ENCODE measurements at regions not wholly inside any gene's neighbourhood (a gene's known extent, or its start where the extent isn't known, plus 50 kb on each side); places are given as distances from the start of the nearest gene placed in this dataset.

GRCh38 chr22:49564666-49565515 lies 262.8 kb downstream of the BRD1 start:
- in situ Hi-C loops (cut with HindIII; ENCODE audit: low pct_unique_long_range_greater_than_20kb, low sequenced_read_pairs): no loop called here
- DNase-seq (ENCODE audit: low read depth, low spot score): no peak

GRCh38 chr22:49564054-49564453 lies 263.6 kb downstream of the BRD1 start:
- in situ Hi-C loops (cut with HindIII; ENCODE audit: low pct_unique_long_range_greater_than_20kb, low sequenced_read_pairs): no loop called here
- no peak for DNase-seq (ENCODE audit: low read depth, low spot score)

GRCh38 chr22:49562685-49563249 lies 264.9 kb downstream of the BRD1 start:
- DNase-seq (ENCODE audit: low read depth, low spot score): no peak
- in situ Hi-C loops (cut with HindIII; ENCODE audit: low pct_unique_long_range_greater_than_20kb, low sequenced_read_pairs): no loop called here

- in situ Hi-C loops (cut with HindIII; ENCODE audit: low pct_unique_long_range_greater_than_20kb, low sequenced_read_pairs): no loop called here
- no peak for DNase-seq (ENCODE audit: low read depth, low spot score)
Measured at GRCh38 chr22:49561976-49562375, 265.7 kb downstream of the BRD1 start.

GRCh38 chr22:49561338-49561737 lies 266.3 kb downstream of the BRD1 start:
- DNase-seq (ENCODE audit: low read depth, low spot score): no peak
- in situ Hi-C loops (cut with HindIII; ENCODE audit: low pct_unique_long_range_greater_than_20kb, low sequenced_read_pairs): no loop called here

GRCh38 chr22:49555526-49555925 lies 272.1 kb downstream of the BRD1 start:
- DNase-seq (ENCODE audit: low read depth, low spot score): no peak
- in situ Hi-C loops (cut with HindIII; ENCODE audit: low pct_unique_long_range_greater_than_20kb, low sequenced_read_pairs): no loop called here

GRCh38 chr22:49554741-49555140 lies 272.9 kb downstream of the BRD1 start:
- in situ Hi-C loops (cut with HindIII; ENCODE audit: low pct_unique_long_range_greater_than_20kb, low sequenced_read_pairs): no loop called here
- no peak for DNase-seq (ENCODE audit: low read depth, low spot score)

- no peak for DNase-seq (ENCODE audit: low read depth, low spot score)
- in situ Hi-C loops (cut with HindIII; ENCODE audit: low pct_unique_long_range_greater_than_20kb, low sequenced_read_pairs): no loop called here
Measured at GRCh38 chr22:49554296-49554625, 273.4 kb downstream of the BRD1 start.

- in situ Hi-C loops (cut with HindIII; ENCODE audit: low pct_unique_long_range_greater_than_20kb, low sequenced_read_pairs): no loop called here
- DNase-seq (ENCODE audit: low read depth, low spot score): no peak
Measured at GRCh38 chr22:49553518-49554295, 274.0 kb downstream of the BRD1 start.

DNA sequence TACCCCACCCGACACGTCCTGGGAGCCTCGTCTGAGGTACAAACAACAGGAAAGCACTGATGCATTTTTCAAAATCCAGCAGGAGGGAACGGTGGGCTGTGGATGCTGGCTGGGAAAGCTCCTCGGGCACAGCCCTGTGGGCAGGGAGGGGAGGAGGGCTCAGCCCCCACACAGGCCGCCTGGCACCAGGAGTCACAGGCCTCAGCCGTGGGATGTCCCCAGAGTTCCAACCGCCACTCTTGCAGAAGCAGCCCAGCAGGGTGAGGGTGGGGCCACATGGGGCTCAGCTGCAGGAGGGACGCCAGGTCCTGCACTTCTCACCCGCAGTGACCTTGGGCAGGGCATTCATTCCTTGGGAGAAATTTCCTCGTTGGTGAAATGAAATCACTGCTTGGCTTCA lies 274.6 kb downstream of the BRD1 start:
- no peak for DNase-seq (ENCODE audit: low read depth, low spot score)
- in situ Hi-C loops (cut with HindIII; ENCODE audit: low pct_unique_long_range_greater_than_20kb, low sequenced_read_pairs): no loop called here

DNA sequence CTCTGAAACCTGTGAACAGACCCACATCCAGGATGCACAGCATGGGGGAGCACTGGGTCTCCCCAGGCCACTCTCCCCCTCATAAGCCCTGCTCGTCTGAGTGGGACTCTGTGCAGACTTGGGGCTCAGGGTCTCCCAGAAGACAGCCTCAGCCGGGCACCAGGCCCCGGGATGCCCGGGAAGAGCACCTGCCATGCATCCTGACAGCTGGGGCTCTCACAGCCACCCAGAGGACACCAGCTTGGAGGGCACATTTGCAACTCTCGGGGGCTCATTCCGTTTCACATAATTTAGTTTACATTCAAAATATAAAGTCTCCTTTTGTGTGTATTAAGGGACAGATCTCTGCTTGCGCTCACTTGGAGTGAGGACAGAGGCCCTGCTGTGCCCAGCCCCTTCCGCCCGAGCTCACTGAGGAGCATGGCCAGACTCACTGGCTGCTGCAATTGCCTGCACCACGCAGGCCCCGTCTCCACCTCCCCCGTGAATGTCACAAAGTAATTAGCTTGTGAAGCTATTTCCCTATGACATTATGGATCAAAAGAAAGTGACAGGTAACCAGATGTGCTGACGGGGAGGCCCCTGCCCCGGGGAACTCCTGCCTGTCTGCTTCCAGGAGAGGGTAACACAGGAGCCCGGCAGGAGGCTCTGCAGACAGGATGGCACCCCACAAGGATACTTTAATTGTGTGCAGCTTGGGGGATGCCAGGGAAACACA lies 275.6 kb downstream of the BRD1 start:
- in situ Hi-C loops (cut with HindIII; ENCODE audit: low pct_unique_long_range_greater_than_20kb, low sequenced_read_pairs): no loop called here
- DNase-seq (ENCODE audit: low read depth, low spot score): no peak

GRCh38 chr22:49551446-49551845 lies 276.2 kb downstream of the BRD1 start:
- in situ Hi-C loops (cut with HindIII; ENCODE audit: low pct_unique_long_range_greater_than_20kb, low sequenced_read_pairs): no loop called here

DNA sequence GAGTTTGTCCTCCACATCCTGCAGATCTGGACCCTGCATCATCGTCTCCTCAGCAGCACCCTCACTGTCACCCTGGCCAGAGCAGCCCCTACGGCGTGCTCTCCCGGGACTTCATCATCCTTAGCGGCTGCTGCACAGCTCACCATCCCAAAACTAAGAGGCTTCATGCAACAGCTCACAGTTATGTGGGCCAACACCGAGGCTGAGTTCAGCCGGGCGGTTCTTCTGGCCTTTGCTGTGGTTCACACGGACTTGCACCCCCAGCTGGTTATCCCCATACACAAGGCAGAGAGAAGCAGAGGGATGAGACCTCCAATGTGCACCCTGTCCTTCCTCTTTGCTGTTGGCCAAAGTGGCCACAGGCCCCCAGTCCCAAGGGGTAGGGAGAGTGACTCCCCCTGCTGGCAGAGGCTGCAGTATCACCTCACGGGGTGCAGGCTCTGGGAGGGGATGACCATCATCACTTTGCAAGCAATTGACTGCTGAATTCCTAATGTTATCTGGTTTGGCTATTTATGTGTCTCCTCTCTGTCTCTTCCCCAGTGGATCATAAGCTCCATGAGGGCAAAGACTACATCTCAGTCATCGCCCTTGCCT lies 276.8 kb downstream of the BRD1 start:
- in situ Hi-C loops (cut with HindIII; ENCODE audit: low pct_unique_long_range_greater_than_20kb, low sequenced_read_pairs): no loop called here
- no peak for DNase-seq (ENCODE audit: low read depth, low spot score)

More at GRCh38 chr22:49551446-49551845, 276.2 kb downstream of the BRD1 start:
- no peak for DNase-seq (ENCODE audit: low read depth, low spot score)

DNA sequence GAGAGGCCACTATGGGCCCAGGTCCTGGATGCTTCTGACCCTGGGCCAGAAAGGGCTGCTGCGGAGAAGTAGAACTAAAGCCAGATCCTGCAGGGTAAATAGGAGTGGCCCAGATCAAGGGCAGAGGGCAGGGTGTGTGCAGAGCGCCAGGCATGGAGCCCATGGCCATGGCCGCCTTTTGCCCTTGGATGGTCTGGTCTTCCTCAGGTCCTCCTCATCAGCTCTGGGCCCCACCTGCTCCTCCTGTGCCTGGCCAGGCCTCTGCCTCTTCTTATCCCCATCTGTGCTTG lies 277.6 kb downstream of the BRD1 start:
- in situ Hi-C loops (cut with HindIII; ENCODE audit: low pct_unique_long_range_greater_than_20kb, low sequenced_read_pairs): no loop called here
- DNase-seq (ENCODE audit: low read depth, low spot score): no peak

DNA sequence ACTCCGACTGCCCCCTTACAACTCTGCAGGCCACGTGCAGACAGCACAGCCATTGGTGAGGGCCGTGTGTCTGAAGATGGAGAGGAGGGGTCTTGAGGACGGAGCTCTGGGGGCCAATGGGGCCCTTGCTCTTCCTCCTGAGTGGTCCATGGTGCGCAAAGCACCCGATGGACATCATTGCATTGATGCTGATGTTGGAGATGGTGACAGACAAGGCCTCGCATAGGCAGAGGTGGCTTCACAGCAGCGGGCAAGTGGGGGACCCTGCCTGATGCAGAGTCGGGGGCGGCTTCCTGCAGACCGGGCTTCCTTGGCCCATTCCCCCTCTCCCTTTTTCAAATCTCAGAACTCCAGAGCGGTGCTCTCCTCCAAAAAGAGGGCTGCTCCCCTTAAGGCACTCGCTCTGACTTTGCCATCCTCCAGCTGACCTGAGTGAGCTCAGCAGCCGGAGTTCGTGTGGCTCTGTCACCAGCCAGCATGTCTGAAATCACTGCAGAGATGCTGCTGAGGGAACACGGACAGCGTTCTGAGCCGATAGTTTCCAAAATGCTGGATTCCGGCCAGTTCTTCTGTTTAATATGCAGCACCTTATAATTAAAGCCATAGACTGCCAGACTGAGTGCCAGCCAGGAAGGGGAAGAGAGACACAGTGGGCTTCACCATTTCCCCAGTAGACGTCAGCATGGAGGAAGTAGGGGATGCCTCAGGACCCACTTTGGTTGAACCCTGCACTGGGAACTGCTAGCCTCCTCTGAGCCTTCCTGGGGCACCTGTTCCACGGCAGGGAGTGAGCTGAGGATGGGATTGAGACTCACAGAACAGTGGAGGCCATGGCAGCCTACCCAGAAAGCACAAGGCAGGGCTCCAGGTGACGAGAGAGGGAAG lies 278.2 kb downstream of the BRD1 start:
- in situ Hi-C loops (cut with HindIII; ENCODE audit: low pct_unique_long_range_greater_than_20kb, low sequenced_read_pairs): no loop called here
- no peak for DNase-seq (ENCODE audit: low read depth, low spot score)

DNA sequence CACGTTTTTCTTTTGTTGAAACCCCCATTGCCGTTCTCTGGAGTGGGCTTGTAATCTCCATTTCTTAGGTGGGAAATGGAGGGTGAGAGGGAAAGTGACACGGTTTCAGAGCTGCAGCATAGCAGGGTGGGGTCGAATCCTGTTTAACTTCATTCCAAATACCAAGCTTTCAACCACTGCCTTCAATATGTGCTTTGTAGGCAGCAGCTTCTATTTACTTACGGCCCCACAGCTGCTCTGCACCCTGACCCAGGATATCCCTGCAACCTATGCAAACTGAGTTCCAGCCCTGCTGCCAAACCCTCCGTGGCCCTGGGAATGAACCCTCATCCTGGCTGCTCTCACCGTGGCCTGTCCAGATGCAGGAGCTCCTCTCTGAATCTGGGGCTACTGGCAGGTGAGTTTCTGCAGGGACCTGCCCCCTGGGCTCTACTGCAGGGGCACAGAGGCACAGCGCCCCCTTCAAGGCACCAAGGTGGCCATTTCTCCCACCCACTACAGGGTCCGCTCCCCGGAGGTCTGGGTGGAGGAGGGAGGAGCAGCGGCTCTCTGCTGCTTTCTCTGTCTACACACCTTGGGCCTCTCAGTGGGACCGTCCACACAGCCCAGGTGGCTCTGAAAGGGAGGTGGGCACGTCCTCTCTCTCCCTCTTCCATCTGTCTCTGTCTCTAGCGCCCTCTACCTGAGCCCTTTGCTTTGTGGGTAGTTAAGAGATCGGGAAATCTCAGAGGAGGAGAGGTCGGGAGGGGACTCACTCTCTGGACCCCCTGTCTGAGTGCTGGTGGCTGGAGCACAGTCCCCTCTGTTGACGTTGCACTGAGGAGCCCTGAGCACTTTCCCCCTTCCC lies 279.1 kb downstream of the BRD1 start:
- in situ Hi-C loops (cut with HindIII; ENCODE audit: low pct_unique_long_range_greater_than_20kb, low sequenced_read_pairs): no loop called here
- no peak for DNase-seq (ENCODE audit: low read depth, low spot score)

Data from SK-MEL-5 (cell line).